SK-N-SH (cell line): ENCODE measurements at regions not wholly inside any gene's neighbourhood (a gene's known extent, or its start where the extent isn't known, plus 50 kb on each side); places are given as distances from the start of the nearest gene placed in this dataset.

Source experiments
- RFX5 ChIP-seq: IDR thresholded peaks from 2 replicates; pipeline ENCODE4 v1.6.1; 2012; ENCODE audit warnings: mild to moderate bottlenecking, improper control_type of control experiment, low read length
- TAF1 ChIP-seq: IDR thresholded peaks from 2 replicates; pipeline ENCODE4 v1.6.1; 2012; ENCODE audit warnings: low read depth, mild to moderate bottlenecking, low read length, moderate library complexity, borderline replicate concordance

DNA sequence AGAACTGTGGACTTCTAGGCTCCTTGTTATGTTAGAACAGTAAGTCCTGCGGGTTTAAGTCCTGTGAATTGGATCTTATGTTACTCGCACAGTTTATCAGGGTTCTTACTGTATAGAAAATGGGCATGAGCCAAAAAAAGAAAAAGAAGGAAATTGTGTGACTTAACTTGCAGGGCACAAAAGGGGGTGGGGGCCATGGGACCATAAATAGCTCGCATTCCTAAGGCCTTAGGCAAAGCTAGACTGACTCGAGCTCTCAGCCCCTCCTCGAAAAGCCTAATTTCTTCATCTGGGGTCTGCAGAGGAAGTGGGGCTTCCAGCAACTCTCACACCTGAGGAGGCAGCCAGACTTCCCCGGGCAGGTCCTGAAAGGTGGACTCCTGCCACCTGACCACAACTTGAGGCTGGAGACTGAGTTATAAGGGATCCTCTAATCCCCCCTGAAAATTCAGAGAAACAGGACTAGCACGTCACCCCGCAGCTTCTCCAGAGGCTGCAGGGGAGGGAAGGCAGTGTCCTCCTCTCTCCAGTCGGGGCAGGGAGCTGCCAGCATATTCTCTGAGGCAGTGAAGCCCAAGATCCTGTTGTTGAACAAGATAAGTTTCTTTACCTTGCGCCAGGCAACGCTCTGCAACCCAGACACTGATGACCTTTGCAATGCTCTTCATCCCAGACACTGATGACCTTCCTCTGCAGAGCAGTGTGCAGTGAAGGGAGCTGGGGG is 280.5 kb downstream of the PCNX1 start:
- TF ChIP-seq RFX5 (no peak), TAF1 (no peak)
